Vagina (tissue), 2 donors: ENCODE measurements at regions not wholly inside any gene's neighbourhood (a gene's known extent, or its start where the extent isn't known, plus 50 kb on each side); places are given as distances from the start of the nearest gene placed in this dataset.

Experiments
- POLR2A ChIP-seq, 2 donors: fragments of 450-650 bp; IDR thresholded peaks; one replicate each; pipeline ENCODE4 v1.6.1; 2017; ENCODE audit warnings: antibody characterized with exemption in 2 of 2, mild to moderate bottlenecking in 2 of 2, moderate library complexity in 2 of 2
- POLR2AphosphoS5 ChIP-seq, 2 donors: sonication (generic); formaldehyde crosslinking; IDR thresholded peaks; one replicate each; pipeline ENCODE4 v1.9.0; 2017; ENCODE audit warnings: antibody characterized with exemption in 2 of 2, mild to moderate bottlenecking in 2 of 2, low read depth in 1 of 2; ENCODE audit not compliant: insufficient read depth in 1 of 2
- TF ChIP-seq, protein P1 (sequence below), 3 experiments: fragments of 450-650 bp in 2 of 3; fragments of 200-600 bp in 1 of 3; sonication (generic) in 1 of 3; IDR thresholded peaks; one replicate each; pipeline ENCODE4 v1.5.1; 2017 to 2019; ENCODE audit warnings: antibody characterized with exemption in 3 of 3, mild to moderate bottlenecking in 2 of 3, moderate library complexity in 2 of 3

DNA sequence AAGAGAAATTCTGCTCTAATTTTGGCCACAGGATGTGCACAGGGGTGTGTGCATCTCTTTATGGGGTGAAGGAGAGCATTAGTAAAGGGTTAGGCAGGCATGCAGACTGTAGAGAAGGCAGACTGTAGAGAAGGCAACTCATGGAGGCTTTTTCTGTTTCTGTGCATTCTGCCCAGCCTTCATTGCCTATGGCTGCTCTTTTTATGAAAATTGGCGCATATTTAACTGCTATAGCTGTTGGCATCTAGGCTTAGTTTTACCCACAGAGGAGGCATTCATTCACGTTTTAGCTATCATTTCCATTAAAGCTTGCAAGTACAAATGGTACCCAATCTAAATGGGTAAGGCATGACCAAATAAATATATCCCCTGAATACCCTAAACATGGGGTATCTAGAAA lies 286.8 kb upstream of the ID4 start:
- TF ChIP-seq, protein P1, sequence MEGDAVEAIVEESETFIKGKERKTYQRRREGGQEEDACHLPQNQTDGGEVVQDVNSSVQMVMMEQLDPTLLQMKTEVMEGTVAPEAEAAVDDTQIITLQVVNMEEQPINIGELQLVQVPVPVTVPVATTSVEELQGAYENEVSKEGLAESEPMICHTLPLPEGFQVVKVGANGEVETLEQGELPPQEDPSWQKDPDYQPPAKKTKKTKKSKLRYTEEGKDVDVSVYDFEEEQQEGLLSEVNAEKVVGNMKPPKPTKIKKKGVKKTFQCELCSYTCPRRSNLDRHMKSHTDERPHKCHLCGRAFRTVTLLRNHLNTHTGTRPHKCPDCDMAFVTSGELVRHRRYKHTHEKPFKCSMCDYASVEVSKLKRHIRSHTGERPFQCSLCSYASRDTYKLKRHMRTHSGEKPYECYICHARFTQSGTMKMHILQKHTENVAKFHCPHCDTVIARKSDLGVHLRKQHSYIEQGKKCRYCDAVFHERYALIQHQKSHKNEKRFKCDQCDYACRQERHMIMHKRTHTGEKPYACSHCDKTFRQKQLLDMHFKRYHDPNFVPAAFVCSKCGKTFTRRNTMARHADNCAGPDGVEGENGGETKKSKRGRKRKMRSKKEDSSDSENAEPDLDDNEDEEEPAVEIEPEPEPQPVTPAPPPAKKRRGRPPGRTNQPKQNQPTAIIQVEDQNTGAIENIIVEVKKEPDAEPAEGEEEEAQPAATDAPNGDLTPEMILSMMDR (IDR thresholded peaks at IDR 0.05) = no peak
- no peak for TF ChIP-seq POLR2A (IDR thresholded peaks at IDR 0.05)
- no peak for TF ChIP-seq POLR2AphosphoS5 (IDR thresholded peaks at IDR 0.05; ENCODE audit: insufficient read depth in 1 of 2, low read depth in 1 of 2)
